Epithelial cell of proximal tubule (primary cell): ENCODE measurements at regions not wholly inside any gene's neighbourhood (a gene's known extent, or its start where the extent isn't known, plus 50 kb on each side); places are given as distances from the start of the nearest gene placed in this dataset.
"Not testable (repeated sequence)": the region's sequence is repeated elsewhere in the genome, so short reads cannot be mapped to it uniquely, and the experiment has no call there.

Experiments used
- DNase-seq: peaks from one replicate; pipeline ENCODE4 v3.0.0-alpha.2; 2011; ENCODE audit warnings: low read depth
- H3K4me3 ChIP-seq: 2 replicates; pipeline ENCODE4 v1.5.1; 2011; ENCODE audit warnings: low read depth, mild to moderate bottlenecking, low read length
- TF ChIP-seq, protein P1 (sequence below): conservative IDR thresholded peaks from 2 replicates; pipeline ENCODE4 v1.5.1; 2012; ENCODE audit warnings: low read depth, mild to moderate bottlenecking, low read length

DNA sequence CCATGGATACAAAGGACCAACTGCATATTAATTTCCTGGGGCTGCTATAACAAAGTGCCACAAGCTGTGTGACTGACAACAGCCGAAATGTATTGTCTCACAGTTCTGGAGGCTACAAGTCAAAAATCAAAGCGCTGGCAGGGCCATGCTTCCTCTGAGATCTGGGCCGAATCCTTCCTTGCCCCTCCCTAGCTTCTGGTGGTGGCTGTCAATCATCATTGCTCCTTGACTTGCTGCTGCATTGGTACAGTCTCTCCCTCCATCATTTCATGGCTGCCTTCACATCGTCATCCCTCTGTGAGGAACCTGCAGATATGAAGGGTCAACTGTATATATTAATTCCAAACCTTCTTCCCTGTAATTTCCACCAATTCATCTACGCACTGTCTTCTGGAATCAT, 118.3 kb downstream of the EXOC5 start:
- no peak for DNase-seq
- no peak overlapping the region for H3K4me3 ChIP-seq
- TF ChIP-seq, protein P1, sequence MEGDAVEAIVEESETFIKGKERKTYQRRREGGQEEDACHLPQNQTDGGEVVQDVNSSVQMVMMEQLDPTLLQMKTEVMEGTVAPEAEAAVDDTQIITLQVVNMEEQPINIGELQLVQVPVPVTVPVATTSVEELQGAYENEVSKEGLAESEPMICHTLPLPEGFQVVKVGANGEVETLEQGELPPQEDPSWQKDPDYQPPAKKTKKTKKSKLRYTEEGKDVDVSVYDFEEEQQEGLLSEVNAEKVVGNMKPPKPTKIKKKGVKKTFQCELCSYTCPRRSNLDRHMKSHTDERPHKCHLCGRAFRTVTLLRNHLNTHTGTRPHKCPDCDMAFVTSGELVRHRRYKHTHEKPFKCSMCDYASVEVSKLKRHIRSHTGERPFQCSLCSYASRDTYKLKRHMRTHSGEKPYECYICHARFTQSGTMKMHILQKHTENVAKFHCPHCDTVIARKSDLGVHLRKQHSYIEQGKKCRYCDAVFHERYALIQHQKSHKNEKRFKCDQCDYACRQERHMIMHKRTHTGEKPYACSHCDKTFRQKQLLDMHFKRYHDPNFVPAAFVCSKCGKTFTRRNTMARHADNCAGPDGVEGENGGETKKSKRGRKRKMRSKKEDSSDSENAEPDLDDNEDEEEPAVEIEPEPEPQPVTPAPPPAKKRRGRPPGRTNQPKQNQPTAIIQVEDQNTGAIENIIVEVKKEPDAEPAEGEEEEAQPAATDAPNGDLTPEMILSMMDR = no peak

DNA sequence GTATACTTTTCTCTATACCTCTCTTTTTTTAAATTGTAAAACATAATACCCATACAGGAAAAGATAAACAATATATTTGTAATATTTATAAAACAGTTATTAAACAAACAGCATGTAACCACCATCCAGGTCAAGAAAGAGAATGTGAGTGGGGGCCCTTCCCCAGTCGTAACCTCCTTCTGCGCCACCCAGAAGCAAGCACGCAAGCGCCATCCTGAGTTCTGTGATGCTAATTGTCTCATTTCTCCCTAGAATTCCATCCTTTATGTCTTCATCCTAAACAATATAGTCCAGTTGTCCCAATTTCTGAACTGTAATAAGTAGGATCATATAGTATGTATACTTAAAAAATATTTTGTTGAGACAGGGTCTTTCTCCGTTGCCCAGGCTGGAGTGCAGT, 129.5 kb downstream of the EXOC5 start:
- no peak overlapping the region for H3K4me3 ChIP-seq
- TF ChIP-seq, protein P1 = no peak
- no peak for DNase-seq

DNA sequence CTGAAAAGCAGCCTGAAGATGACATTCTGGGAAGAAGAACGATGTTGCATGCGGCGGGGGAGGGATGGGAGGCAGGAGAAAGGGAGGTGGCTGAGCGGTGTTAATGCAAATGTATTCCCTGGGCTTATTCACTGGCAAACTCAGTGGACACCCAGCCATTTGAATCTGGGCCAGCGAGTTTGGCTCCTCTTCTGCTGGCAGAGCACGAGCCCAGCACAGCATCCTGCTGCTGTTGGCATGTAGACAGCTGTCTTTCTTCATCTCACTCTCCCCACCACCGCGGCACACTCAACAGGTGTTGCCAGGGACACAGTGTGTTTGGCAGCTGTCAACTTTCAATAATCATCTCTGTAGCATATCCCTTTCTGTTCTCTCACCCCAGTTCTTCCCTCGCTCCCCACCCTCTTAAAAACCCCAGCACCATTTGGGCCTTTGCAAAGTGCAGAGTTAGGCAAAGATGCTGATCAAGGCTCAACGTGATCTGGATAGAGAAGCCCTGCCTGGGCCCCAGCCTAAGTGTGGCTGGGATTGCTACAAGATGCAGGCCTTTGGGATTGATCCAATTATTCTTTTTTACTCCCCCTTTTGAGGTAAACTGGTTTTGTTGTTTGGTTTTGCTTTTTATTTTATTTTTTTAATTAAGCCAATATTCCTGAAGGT, 131.9 kb downstream of the EXOC5 start:
- no peak for DNase-seq
- H3K4me3 ChIP-seq = no peak overlapping the region
- TF ChIP-seq, protein P1 = no peak

DNA sequence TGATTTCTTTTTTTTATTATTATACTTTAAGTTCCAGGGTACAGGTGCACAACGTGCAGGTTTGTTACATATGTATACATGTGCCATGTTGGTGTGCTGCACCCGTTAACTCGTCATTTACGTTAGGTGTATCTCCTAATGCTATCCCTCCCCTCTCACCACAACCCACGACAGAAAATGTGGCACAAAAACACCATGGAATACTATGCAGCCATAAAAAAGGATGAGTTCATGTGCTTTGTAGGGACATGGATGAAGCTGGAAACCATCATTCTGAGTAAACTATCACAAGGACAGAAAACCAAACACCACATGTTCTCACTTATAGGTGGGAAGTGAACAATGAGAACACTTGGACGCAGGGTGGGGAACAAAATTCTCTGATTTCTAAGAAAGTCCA, 140.9 kb downstream of the EXOC5 start:
- not testable (repeated sequence) for DNase-seq, H3K4me3 ChIP-seq

DNA sequence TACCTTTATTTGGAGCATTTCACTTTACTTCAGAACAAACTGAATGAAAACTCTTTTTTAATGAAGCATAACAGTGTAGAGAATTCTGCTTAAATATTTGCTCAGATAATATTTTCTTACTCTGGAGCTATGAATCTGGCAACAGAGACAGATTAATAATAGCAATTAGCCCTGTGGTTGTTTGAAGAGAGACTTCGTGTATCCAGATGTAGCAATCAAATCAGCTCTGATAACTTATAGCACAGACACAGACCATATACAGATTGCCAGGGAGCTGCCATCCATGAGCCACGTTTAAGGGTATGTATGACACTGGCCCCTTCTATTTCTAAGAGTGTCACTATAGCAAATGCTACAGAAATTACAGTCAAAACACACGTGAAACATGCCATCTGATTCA, 146.6 kb downstream of the EXOC5 start:
- TF ChIP-seq, protein P1 = no peak
- DNase-seq = no peak
- H3K4me3 ChIP-seq = no peak overlapping the region

DNA sequence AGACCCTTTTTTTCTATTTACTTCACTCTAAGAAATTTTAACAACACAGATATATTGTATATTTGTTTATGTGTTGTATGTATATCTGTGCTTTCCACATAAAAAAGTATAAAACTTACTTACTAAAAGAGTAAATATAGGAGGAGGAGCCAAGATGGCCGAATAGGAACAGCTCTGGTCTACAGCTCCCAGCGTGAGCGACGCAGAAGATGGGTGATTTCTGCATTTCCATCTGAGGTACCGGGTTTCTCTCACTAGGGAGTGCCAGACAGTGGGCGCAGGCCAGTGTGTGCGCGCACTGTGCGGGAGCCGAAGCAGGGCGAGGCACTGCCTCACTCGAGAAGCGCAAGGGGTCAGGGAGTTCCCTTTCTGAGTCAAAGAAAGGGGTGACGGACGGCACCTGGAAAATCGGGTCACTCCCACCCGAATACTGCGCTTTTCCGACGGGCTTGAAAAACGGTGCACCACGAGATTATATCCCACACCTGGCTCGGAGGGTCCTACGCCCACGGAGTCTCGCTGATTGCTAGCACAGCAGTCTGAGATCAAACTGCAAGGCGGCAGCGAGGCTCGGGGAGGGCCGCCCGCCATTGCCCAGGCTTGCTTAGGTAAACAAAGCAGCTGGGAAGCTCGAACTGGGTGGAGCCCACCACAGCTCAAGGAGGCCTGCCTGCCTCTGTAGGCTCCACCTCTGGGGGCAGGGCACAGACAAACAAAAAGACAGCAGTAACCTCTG, 156.5 kb downstream of the EXOC5 start:
- H3K4me3 ChIP-seq, DNase-seq: not testable (repeated sequence)

DNA sequence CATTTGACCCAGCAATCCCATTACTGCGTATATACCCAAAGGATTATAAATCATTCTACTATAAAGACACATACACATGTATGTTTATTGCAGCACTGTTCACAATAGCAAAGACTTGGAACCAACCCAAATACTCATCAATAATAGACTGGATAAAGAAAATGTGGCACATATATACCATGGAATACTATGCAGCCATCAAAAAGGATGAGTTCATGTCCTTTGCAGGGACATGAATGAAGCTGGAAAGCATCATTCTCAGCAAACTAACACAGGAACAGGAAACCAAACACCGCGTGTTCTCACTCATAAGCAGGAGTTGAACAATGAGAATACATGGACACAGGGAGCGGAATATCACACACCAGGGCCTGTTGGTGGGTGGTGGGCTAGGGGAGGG, 158.3 kb downstream of the EXOC5 start:
- not testable (repeated sequence) for DNase-seq, H3K4me3 ChIP-seq

DNA sequence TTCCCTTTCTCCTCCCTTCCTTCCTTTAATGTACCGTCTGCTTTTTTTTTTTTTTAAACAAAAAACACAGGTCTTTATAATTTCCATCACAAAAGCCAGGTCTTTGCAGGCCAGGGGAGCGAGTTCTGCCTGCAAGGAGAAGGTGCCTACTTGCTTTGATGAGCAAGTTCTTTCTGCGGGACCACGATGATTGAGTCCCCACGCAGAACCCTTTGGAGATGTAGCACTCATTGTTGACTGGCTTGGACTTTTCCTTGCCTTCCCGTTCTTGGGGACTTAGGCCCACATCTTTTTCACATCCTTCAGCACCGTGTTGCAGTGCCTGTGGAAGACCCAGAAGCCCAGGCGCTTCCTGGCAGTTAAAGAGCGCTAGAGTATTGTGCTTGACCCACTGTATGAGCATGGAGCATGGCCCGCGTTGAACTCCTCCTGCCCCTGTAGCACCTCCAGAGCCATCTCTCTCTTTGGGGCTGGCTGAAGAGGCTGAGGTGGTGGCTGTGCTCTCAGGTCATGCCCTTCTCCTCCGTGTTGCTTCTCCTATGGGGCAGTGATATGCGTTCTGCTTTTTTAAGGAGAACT, 177.6 kb downstream of the EXOC5 start:
- no peak for DNase-seq
- no peak overlapping the region for H3K4me3 ChIP-seq
- TF ChIP-seq, protein P1 = no peak
